WTC11 (cell line): ENCODE measurements at regions not wholly inside any gene's neighbourhood (a gene's known extent, or its start where the extent isn't known, plus 50 kb on each side); places are given as distances from the start of the nearest gene placed in this dataset.

Experiments used
- ATAC-seq: fragments of 200-7000 bp; cut with Tn5 transposase; 2 replicates; pipeline ENCODE4 v1.10.0; 2021; ENCODE audit warnings: mild to moderate bottlenecking, moderate library complexity
- CTCF ChIA-PET: fragments of 300-600 bp; sonication (Branson Sonifier 250); formaldehyde crosslinking; loops from one replicate; lab custom pipeline; 2021; ENCODE audit warnings: antibody characterized with exemption; lab: Charles Lee
- POLR2A ChIA-PET: fragments of 350-600 bp; sonication (Branson Sonifier 250); formaldehyde crosslinking; loops from one replicate; lab custom pipeline; 2021; ENCODE audit warnings: antibody characterized with exemption; lab: Charles Lee
- DNase-seq: peaks from one replicate; pipeline ENCODE4 v3.0.0; 2021; ENCODE audit warnings: low spot score
- H3K27ac Mint-ChIP-seq: 2 replicates; pipeline ENCODE4 v1.8.0; 2021; ENCODE audit warnings: mixed read lengths
- H3K27me3 Mint-ChIP-seq: 2 replicates; pipeline ENCODE4 v1.8.0; 2021; ENCODE audit warnings: low read depth, mild to moderate bottlenecking, moderate library complexity, mixed read lengths
- H3K36me3 Mint-ChIP-seq: 2 replicates; pipeline ENCODE4 v1.8.0; 2021; ENCODE audit warnings: mixed read lengths
- H3K4me1 Mint-ChIP-seq: 2 replicates; pipeline ENCODE4 v1.8.0; 2022; ENCODE audit warnings: mixed read lengths
- H3K4me3 Mint-ChIP-seq: 2 replicates; pipeline ENCODE4 v1.8.0; 2021; ENCODE audit warnings: mild to moderate bottlenecking, moderate library complexity, mixed read lengths
- H3K9me3 Mint-ChIP-seq: 2 replicates; pipeline ENCODE4 v1.8.0; 2021; ENCODE audit warnings: mixed read lengths
- CBFB ChIP-seq: sonication (generic); formaldehyde crosslinking; IDR thresholded peaks from 2 replicates; pipeline ENCODE4 v1.8.1; 2022; ENCODE audit warnings: mild to moderate bottlenecking, low read depth, missing genetic modification reagents
- GTF2I ChIP-seq: fragments of 250-450 bp; sonication (Bioruptor Pico); conservative IDR thresholded peaks from 2 replicates; pipeline ENCODE4 v1.4.0; 2021; ENCODE audit warnings: mild to moderate bottlenecking
- KAT7 ChIP-seq: sonication (generic); formaldehyde crosslinking; IDR thresholded peaks from 2 replicates; pipeline ENCODE4 v1.8.1; 2023; ENCODE audit warnings: missing genetic modification reagents, mild to moderate bottlenecking, borderline replicate concordance
- NFE2L1 ChIP-seq: sonication (generic); formaldehyde crosslinking; IDR thresholded peaks from 2 replicates; pipeline ENCODE4 v1.8.1; 2023; ENCODE audit warnings: missing genetic modification reagents
- SMAD3 ChIP-seq: sonication (generic); formaldehyde crosslinking; IDR thresholded peaks from 2 replicates; pipeline ENCODE4 v1.8.0; 2022; ENCODE audit warnings: missing genetic modification reagents, mild to moderate bottlenecking, borderline replicate concordance
- SP1 ChIP-seq: sonication (generic); formaldehyde crosslinking; conservative IDR thresholded peaks from 2 replicates; pipeline ENCODE4 v1.8.1; 2022; ENCODE audit warnings: missing genetic modification reagents
- ZNF138 ChIP-seq: sonication (generic); formaldehyde crosslinking; conservative IDR thresholded peaks from 2 replicates; pipeline ENCODE4 v1.8.1; 2022; ENCODE audit warnings: mild to moderate bottlenecking, moderate library complexity, missing genetic modification reagents
- ZNF317 ChIP-seq: sonication (generic); formaldehyde crosslinking; IDR thresholded peaks from 2 replicates; pipeline ENCODE4 v1.8.1; 2023; ENCODE audit warnings: low read depth, mild to moderate bottlenecking, moderate library complexity, missing genetic modification reagents, borderline replicate concordance
- ZNF423 ChIP-seq: fragments of 250-450 bp; sonication (Bioruptor Pico); IDR thresholded peaks from 2 replicates; pipeline ENCODE4 v2.1.2; 2022; ENCODE audit warnings: mild to moderate bottlenecking, moderate library complexity
- ZNF671 ChIP-seq: fragments of 250-450 bp; sonication (Bioruptor Pico); IDR thresholded peaks from 2 replicates; pipeline ENCODE4 v1.8.0; 2021; ENCODE audit warnings: mild to moderate bottlenecking
- TF ChIP-seq, protein P1 (sequence below): sonication (generic); formaldehyde crosslinking; IDR thresholded peaks from 2 replicates; pipeline ENCODE4 v1.8.1; 2022; ENCODE audit warnings: mild to moderate bottlenecking, moderate library complexity, missing genetic modification reagents
- TF ChIP-seq, protein P2 (sequence below): sonication (generic); formaldehyde crosslinking; IDR thresholded peaks from 2 replicates; pipeline ENCODE4 v1.8.1; 2023; ENCODE audit warnings: mild to moderate bottlenecking, missing genetic modification reagents, borderline replicate concordance
- TF ChIP-seq, protein P3 (sequence below): sonication (generic); formaldehyde crosslinking; conservative IDR thresholded peaks from 2 replicates; pipeline ENCODE4 v1.8.1; 2023; ENCODE audit warnings: mild to moderate bottlenecking, low read depth, missing genetic modification reagents, moderate library complexity
- TF ChIP-seq, protein P4 (sequence below): sonication (generic); formaldehyde crosslinking; IDR thresholded peaks from 2 replicates; pipeline ENCODE4 v1.8.1; 2023; ENCODE audit warnings: mild to moderate bottlenecking, moderate library complexity, missing genetic modification reagents
- TF ChIP-seq, protein P5 (sequence below): sonication (generic); formaldehyde crosslinking; IDR thresholded peaks from 2 replicates; pipeline ENCODE4 v1.8.1; 2022; ENCODE audit warnings: missing genetic modification reagents, borderline replicate concordance
- TF ChIP-seq, protein P6 (sequence below): fragments of 250-450 bp; sonication (Bioruptor Pico); IDR thresholded peaks from 2 replicates; pipeline ENCODE4 v1.9.0; 2021; ENCODE audit warnings: mild to moderate bottlenecking, borderline replicate concordance

DNA sequence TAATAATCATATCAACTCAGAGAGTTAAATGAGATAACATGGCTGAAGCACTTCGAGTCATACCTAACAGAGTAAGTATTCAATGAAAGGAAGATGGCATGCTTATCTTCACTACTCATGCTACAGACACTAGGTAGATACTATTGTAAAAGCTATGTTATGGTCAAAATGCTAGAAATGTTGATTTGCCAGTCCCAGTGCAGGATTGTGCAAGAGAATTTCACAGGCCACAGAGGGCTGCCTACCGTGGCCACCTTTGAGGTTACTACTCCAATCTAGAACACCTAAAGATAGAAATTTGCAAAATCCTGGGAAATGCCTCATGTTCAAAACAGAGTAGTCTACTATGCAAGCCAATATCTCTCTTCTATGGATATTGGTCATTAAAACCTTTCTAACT is 75.3 kb upstream of the PLEKHG7 start:
- TF ChIP-seq, protein P1, sequence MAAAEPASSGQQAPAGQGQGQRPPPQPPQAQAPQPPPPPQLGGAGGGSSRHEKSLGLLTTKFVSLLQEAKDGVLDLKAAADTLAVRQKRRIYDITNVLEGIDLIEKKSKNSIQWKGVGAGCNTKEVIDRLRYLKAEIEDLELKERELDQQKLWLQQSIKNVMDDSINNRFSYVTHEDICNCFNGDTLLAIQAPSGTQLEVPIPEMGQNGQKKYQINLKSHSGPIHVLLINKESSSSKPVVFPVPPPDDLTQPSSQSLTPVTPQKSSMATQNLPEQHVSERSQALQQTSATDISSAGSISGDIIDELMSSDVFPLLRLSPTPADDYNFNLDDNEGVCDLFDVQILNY (CRISPR knock-in tag), result no peak
- TF ChIP-seq, protein P2, sequence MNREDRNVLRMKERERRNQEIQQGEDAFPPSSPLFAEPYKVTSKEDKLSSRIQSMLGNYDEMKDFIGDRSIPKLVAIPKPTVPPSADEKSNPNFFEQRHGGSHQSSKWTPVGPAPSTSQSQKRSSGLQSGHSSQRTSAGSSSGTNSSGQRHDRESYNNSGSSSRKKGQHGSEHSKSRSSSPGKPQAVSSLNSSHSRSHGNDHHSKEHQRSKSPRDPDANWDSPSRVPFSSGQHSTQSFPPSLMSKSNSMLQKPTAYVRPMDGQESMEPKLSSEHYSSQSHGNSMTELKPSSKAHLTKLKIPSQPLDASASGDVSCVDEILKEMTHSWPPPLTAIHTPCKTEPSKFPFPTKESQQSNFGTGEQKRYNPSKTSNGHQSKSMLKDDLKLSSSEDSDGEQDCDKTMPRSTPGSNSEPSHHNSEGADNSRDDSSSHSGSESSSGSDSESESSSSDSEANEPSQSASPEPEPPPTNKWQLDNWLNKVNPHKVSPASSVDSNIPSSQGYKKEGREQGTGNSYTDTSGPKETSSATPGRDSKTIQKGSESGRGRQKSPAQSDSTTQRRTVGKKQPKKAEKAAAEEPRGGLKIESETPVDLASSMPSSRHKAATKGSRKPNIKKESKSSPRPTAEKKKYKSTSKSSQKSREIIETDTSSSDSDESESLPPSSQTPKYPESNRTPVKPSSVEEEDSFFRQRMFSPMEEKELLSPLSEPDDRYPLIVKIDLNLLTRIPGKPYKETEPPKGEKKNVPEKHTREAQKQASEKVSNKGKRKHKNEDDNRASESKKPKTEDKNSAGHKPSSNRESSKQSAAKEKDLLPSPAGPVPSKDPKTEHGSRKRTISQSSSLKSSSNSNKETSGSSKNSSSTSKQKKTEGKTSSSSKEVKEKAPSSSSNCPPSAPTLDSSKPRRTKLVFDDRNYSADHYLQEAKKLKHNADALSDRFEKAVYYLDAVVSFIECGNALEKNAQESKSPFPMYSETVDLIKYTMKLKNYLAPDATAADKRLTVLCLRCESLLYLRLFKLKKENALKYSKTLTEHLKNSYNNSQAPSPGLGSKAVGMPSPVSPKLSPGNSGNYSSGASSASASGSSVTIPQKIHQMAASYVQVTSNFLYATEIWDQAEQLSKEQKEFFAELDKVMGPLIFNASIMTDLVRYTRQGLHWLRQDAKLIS (CRISPR knock-in tag), result no peak
- TF ChIP-seq ZNF138, result no peak
- H3K9me3 Mint-ChIP-seq, result peaks cover 3% of the 10 kb centered on the region; the same call in 1 of the 2 replicates
- no peak for DNase-seq
- H3K36me3 Mint-ChIP-seq, result no peaks in the 10 kb centered on the region
- ChIA-PET CTCF (no interaction called here), POLR2A (no interaction called here)
- ATAC-seq, result no peak
- no peaks in the 10 kb centered on the region for H3K27me3 Mint-ChIP-seq
- no peaks in the 10 kb centered on the region for H3K4me1 Mint-ChIP-seq
- no peak overlapping the region for H3K27ac Mint-ChIP-seq
- no peak overlapping the region for H3K4me3 Mint-ChIP-seq

DNA sequence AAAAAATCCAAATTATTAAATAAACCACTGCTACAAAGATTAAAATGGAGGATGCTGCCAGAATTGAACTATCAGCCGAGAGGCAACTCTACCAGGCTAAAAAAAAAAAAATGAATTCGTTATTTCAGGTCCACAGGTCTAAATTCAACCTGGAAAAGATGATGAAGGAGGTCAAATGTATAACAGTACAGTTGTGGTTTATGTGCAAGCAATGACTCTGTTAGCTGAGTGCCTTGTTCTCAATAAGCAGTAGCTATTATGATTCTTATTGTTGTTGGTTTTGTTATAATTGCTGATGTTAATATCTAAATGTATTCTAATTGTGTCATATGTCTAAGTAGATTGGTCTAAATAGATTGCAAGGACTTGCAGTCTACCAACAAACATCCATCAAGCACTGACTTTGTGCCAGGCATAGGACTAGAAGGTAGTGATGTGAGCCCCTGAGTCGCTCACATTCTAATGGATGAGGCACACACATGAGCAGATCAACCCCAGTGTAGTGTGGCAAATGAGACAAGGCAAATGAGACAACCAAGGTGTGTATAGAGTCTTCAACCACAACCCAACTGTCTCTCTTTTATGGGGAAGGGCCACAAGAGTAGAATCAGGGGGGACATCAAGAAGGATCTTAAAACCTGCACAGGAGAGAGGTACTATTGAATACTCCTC is 77.0 kb upstream of the PLEKHG7 start:
- Mint-ChIP-seq H3K4me3 (no peak overlapping the region), H3K4me1 (no peaks in the 10 kb centered on the region), H3K27ac (no peak overlapping the region), H3K9me3 (peaks cover 8% of the 10 kb centered on the region), H3K36me3 (no peaks in the 10 kb centered on the region; the same call in 1 of the 2 replicates), H3K27me3 (no peaks in the 10 kb centered on the region)
- TF ChIP-seq ZNF317 (CRISPR knock-in tag), result no peak
- TF ChIP-seq SMAD3 (CRISPR knock-in tag), result no peak
- no peak for TF ChIP-seq GTF2I
- no peak for TF ChIP-seq CBFB (CRISPR knock-in tag)
- no peak for TF ChIP-seq SP1 (CRISPR knock-in tag)
- TF ChIP-seq, protein P3, sequence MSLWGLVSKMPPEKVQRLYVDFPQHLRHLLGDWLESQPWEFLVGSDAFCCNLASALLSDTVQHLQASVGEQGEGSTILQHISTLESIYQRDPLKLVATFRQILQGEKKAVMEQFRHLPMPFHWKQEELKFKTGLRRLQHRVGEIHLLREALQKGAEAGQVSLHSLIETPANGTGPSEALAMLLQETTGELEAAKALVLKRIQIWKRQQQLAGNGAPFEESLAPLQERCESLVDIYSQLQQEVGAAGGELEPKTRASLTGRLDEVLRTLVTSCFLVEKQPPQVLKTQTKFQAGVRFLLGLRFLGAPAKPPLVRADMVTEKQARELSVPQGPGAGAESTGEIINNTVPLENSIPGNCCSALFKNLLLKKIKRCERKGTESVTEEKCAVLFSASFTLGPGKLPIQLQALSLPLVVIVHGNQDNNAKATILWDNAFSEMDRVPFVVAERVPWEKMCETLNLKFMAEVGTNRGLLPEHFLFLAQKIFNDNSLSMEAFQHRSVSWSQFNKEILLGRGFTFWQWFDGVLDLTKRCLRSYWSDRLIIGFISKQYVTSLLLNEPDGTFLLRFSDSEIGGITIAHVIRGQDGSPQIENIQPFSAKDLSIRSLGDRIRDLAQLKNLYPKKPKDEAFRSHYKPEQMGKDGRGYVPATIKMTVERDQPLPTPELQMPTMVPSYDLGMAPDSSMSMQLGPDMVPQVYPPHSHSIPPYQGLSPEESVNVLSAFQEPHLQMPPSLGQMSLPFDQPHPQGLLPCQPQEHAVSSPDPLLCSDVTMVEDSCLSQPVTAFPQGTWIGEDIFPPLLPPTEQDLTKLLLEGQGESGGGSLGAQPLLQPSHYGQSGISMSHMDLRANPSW, result no peak
- no peak for DNase-seq
- no peak for ATAC-seq
- POLR2A ChIA-PET, result no interaction called here
- CTCF ChIA-PET, result no interaction called here

DNA sequence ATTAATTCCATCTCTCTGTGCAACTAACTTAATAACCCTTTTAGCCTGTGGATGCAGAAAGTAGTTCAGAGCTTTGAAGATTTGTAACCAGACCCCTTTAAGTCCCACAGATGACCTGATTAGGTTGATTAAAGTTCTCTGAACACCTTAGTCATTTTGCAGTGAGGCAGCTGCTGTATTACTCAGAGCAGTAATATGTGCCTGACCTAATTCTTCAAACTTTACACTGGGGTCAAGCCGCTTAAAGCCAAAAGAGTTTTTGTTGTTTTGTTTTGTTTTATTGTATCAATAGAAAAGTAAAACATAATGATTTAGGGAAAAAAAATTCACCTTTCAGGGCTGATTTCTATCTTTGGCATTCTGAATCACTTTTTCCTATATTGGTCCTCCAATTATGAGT is 78.6 kb upstream of the PLEKHG7 start:
- DNase-seq (no peak), ATAC-seq (no peak)
- POLR2A ChIA-PET, result no interaction called here
- Mint-ChIP-seq H3K27ac (no peak overlapping the region), H3K4me1 (no peaks in the 10 kb centered on the region), H3K36me3 (no peaks in the 10 kb centered on the region; the same call in 1 of the 2 replicates), H3K4me3 (no peak overlapping the region), H3K9me3 (peaks cover 8% of the 10 kb centered on the region), H3K27me3 (no peaks in the 10 kb centered on the region)
- CTCF ChIA-PET, result interaction anchor here (0.5 kb wide), 1 partner anchor 15 kb away, joined by 3 read pairs; no protein-coding TSS in a partner anchor
- TF ChIP-seq ZNF423 (CRISPR knock-in tag), result no peak
- TF ChIP-seq, protein P4, sequence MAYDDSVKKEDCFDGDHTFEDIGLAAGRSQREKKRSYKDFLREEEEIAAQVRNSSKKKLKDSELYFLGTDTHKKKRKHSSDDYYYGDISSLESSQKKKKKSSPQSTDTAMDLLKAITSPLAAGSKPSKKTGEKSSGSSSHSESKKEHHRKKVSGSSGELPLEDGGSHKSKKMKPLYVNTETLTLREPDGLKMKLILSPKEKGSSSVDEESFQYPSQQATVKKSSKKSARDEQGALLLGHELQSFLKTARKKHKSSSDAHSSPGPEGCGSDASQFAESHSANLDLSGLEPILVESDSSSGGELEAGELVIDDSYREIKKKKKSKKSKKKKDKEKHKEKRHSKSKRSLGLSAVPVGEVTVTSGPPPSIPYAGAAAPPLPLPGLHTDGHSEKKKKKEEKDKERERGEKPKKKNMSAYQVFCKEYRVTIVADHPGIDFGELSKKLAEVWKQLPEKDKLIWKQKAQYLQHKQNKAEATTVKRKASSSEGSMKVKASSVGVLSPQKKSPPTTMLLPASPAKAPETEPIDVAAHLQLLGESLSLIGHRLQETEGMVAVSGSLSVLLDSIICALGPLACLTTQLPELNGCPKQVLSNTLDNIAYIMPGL (CRISPR knock-in tag), result no peak
- no peak for TF ChIP-seq SP1 (CRISPR knock-in tag)
- no peak for TF ChIP-seq KAT7 (CRISPR knock-in tag)
- TF ChIP-seq ZNF317 (CRISPR knock-in tag), result no peak
- no peak for TF ChIP-seq ZNF671
- no peak for TF ChIP-seq NFE2L1
- TF ChIP-seq, protein P5, sequence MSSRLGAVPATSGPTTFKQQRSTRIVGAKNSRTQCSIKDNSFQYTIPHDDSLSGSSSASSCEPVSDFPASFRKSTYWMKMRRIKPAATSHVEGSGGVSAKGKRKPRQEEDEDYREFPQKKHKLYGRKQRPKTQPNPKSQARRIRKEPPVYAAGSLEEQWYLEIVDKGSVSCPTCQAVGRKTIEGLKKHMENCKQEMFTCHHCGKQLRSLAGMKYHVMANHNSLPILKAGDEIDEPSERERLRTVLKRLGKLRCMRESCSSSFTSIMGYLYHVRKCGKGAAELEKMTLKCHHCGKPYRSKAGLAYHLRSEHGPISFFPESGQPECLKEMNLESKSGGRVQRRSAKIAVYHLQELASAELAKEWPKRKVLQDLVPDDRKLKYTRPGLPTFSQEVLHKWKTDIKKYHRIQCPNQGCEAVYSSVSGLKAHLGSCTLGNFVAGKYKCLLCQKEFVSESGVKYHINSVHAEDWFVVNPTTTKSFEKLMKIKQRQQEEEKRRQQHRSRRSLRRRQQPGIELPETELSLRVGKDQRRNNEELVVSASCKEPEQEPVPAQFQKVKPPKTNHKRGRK, result no peak
- TF ChIP-seq, protein P6, sequence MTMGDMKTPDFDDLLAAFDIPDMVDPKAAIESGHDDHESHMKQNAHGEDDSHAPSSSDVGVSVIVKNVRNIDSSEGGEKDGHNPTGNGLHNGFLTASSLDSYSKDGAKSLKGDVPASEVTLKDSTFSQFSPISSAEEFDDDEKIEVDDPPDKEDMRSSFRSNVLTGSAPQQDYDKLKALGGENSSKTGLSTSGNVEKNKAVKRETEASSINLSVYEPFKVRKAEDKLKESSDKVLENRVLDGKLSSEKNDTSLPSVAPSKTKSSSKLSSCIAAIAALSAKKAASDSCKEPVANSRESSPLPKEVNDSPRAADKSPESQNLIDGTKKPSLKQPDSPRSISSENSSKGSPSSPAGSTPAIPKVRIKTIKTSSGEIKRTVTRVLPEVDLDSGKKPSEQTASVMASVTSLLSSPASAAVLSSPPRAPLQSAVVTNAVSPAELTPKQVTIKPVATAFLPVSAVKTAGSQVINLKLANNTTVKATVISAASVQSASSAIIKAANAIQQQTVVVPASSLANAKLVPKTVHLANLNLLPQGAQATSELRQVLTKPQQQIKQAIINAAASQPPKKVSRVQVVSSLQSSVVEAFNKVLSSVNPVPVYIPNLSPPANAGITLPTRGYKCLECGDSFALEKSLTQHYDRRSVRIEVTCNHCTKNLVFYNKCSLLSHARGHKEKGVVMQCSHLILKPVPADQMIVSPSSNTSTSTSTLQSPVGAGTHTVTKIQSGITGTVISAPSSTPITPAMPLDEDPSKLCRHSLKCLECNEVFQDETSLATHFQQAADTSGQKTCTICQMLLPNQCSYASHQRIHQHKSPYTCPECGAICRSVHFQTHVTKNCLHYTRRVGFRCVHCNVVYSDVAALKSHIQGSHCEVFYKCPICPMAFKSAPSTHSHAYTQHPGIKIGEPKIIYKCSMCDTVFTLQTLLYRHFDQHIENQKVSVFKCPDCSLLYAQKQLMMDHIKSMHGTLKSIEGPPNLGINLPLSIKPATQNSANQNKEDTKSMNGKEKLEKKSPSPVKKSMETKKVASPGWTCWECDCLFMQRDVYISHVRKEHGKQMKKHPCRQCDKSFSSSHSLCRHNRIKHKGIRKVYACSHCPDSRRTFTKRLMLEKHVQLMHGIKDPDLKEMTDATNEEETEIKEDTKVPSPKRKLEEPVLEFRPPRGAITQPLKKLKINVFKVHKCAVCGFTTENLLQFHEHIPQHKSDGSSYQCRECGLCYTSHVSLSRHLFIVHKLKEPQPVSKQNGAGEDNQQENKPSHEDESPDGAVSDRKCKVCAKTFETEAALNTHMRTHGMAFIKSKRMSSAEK (CRISPR knock-in tag), result no peak
